ENCODE measurements at regions not wholly inside any gene's neighbourhood (a gene's known extent, or its start where the extent isn't known, plus 50 kb on each side); places are given as distances from the start of the nearest gene placed in this dataset.
"Not testable (repeated sequence)": the region's sequence is repeated elsewhere in the genome, so short reads cannot be mapped to it uniquely, and the experiment has no call there.

- no peak for ATAC-seq
- H3K9me3 ChIP-seq = no peaks in the 10 kb centered on the region
- H3K27ac ChIP-seq = no peak overlapping the region
- no peaks in the 10 kb centered on the region for H3K36me3 ChIP-seq
- DNase-seq = no peak
- intact Hi-C loops (cut with DNase I) = no loop called here
- WGBS (ENCODE audit: insufficient coverage, low coverage, low lambda C conversion rate, missing lambda C conversion rate) = 73% methylated on average over 1 of the region's 1 CpG
- TF ChIP-seq CTCF (IDR thresholded peaks at IDR 0.05) (no peak), POLR2A (IDR thresholded peaks at IDR 0.05) (no peak)
- no peak overlapping the region for H3K4me3 ChIP-seq
- H3K4me1 ChIP-seq = no peaks in the 10 kb centered on the region
- no peaks in the 10 kb centered on the region for H3K27me3 ChIP-seq
Observed at GRCh38 chr12:87198181-87198580, 831.0 kb downstream of the C12orf50 start.

GRCh38 chr12:87196321-87196720 is 832.9 kb downstream of the C12orf50 start:
- DNase-seq = no peak
- intact Hi-C loops (cut with DNase I) = no loop called here
- 71% methylated on average over 2 of the region's 2 CpGs for WGBS (ENCODE audit: insufficient coverage, low coverage, low lambda C conversion rate, missing lambda C conversion rate)

GRCh38 chr12:87194389-87194788 is 834.8 kb downstream of the C12orf50 start:
- H3K4me3 ChIP-seq; H3K9me3 ChIP-seq; ATAC-seq; H3K36me3 ChIP-seq; H3K27ac ChIP-seq; DNase-seq; intact Hi-C loops (cut with DNase I); H3K4me1 ChIP-seq; H3K27me3 ChIP-seq: not testable (repeated sequence)

More at GRCh38 chr12:87196321-87196720, 832.9 kb downstream of the C12orf50 start:
- TF ChIP-seq POLR2A (IDR thresholded peaks at IDR 0.05) (no peak), CTCF (IDR thresholded peaks at IDR 0.05) (no peak)
- Histone ChIP-seq H3K36me3 (no peaks in the 10 kb centered on the region), H3K27ac (no peak overlapping the region), H3K4me1 (no peaks in the 10 kb centered on the region), H3K9me3 (no peaks in the 10 kb centered on the region), H3K27me3 (no peaks in the 10 kb centered on the region), H3K4me3 (no peak overlapping the region)
- no peak for ATAC-seq

- TF ChIP-seq CTCF (IDR thresholded peaks at IDR 0.05) (no peak), POLR2A (IDR thresholded peaks at IDR 0.05) (no peak)
- Histone ChIP-seq H3K27me3 (no peaks in the 10 kb centered on the region), H3K9me3 (no peaks in the 10 kb centered on the region), H3K4me3 (no peak overlapping the region), H3K4me1 (no peaks in the 10 kb centered on the region), H3K36me3 (no peaks in the 10 kb centered on the region), H3K27ac (no peak overlapping the region)
- DNase-seq (no peak), ATAC-seq (no peak)
- 69% methylated on average over 5 of the region's 5 CpGs for WGBS (ENCODE audit: insufficient coverage, low coverage, low lambda C conversion rate, missing lambda C conversion rate)
- intact Hi-C loops (cut with DNase I) = no loop called here
Observed at GRCh38 chr12:87185367-87185766, 843.8 kb downstream of the C12orf50 start.

- H3K4me3 ChIP-seq = no peak overlapping the region
- H3K4me1 ChIP-seq = no peaks in the 10 kb centered on the region
- H3K36me3 ChIP-seq = no peaks in the 10 kb centered on the region
- ATAC-seq (no peak), DNase-seq (no peak)
- WGBS (ENCODE audit: insufficient coverage, low coverage, low lambda C conversion rate, missing lambda C conversion rate) = 60% methylated on average over 2 of the region's 5 CpGs
- H3K9me3 ChIP-seq = no peaks in the 10 kb centered on the region
- no peak for TF ChIP-seq CTCF (IDR thresholded peaks at IDR 0.05)
- TF ChIP-seq POLR2A (IDR thresholded peaks at IDR 0.05) = no peak
- H3K27me3 ChIP-seq = no peaks in the 10 kb centered on the region
- no peak overlapping the region for H3K27ac ChIP-seq
- intact Hi-C loops (cut with DNase I) = no loop called here
Observed at GRCh38 chr12:87182696-87183233, 846.4 kb downstream of the C12orf50 start.
